Uterus (tissue), 3 donors: ENCODE measurements at regions not wholly inside any gene's neighbourhood (a gene's known extent, or its start where the extent isn't known, plus 50 kb on each side); places are given as distances from the start of the nearest gene placed in this dataset.
A peak's percentile ranks its signal among the peaks of the same experiment; 100 is the strongest.

Experiments used
- DNase-seq, 2 donors: peaks; one replicate each; pipeline ENCODE4 v3.0.0-alpha.2; 2019 to 2020
- H3K27ac ChIP-seq, 2 donors: fragments of 200-600 bp; sonication (generic); 1 replicate in 1 of 2; 2 replicates in 1 of 2; pipeline ENCODE4 v1.5.1; 2016 to 2018
- H3K27me3 ChIP-seq, 2 donors: fragments of 200-600 bp; sonication (generic); one replicate each; pipeline ENCODE4 v1.5.1; 2018 to 2019; ENCODE audit warnings: control low read depth in 1 of 2
- H3K36me3 ChIP-seq, 2 donors: fragments of 200-600 bp; sonication (generic); one replicate each; pipeline ENCODE4 v1.5.1; 2019; ENCODE audit warnings: control low read depth in 1 of 2
- H3K4me1 ChIP-seq, 2 donors: fragments of 200-600 bp; sonication (generic); one replicate each; pipeline ENCODE4 v1.5.1; 2018 to 2019; ENCODE audit warnings: control low read depth in 1 of 2
- H3K4me3 ChIP-seq, 2 donors: fragments of 200-600 bp; sonication (generic); 1 replicate in 1 of 2; 2 replicates in 1 of 2; pipeline ENCODE4 v1.5.1; 2018 to 2019; ENCODE audit warnings: mild to moderate bottlenecking in 1 of 2
- H3K9me3 ChIP-seq, 2 donors: fragments of 200-600 bp; sonication (generic); one replicate each; pipeline ENCODE4 v1.5.1; 2019; ENCODE audit warnings: control low read depth in 1 of 2
- CTCF ChIP-seq, 4 experiments: fragments of 200-600 bp in 2 of 4; fragments of 450-650 bp in 2 of 4; sonication (generic) in 2 of 4; IDR thresholded peaks; one replicate each; pipeline ENCODE4 v1.5.1; 2016 to 2019; ENCODE audit warnings: antibody characterized with exemption in 4 of 4, mild to moderate bottlenecking in 2 of 4, moderate library complexity in 1 of 4
- POLR2A ChIP-seq, 2 donors: fragments of 450-650 bp; IDR thresholded peaks; one replicate each; pipeline ENCODE4 v1.6.1; 2016; ENCODE audit warnings: antibody characterized with exemption in 2 of 2, mild to moderate bottlenecking in 1 of 2, moderate library complexity in 1 of 2
- intact Hi-C: fragments of 100-400 bp; cut with DNase I; formaldehyde crosslinking; loops from one replicate; pipeline ENCODE4 v1.15.1; 2023; ENCODE audit warnings: low total_unique reads
- donor health status: DM: yes; HTN: yes; CAD: no.

- Histone ChIP-seq H3K9me3 (no peaks in the 10 kb centered on the region), H3K27me3 (no peaks in the 10 kb centered on the region), H3K4me1 (no peaks in the 10 kb centered on the region), H3K27ac (no peak overlapping the region), H3K4me3 (no peak overlapping the region), H3K36me3 (no peaks in the 10 kb centered on the region)
- TF ChIP-seq CTCF (IDR thresholded peaks at IDR 0.05): no peak
- TF ChIP-seq POLR2A (IDR thresholded peaks at IDR 0.05): no peak
- peak in 1 of 2 donors; percentile 42 for DNase-seq
- intact Hi-C loops: no loop called here
These were observed 134.8 kb downstream of the SETD4 start for GRCh38 chr21:35925497-35925896.

GRCh38 chr21:35924714-35925301 lies 135.5 kb downstream of the SETD4 start:
- no peaks in the 10 kb centered on the region for H3K9me3 ChIP-seq
- H3K4me3 ChIP-seq: no peak overlapping the region
- H3K27ac ChIP-seq: no peak overlapping the region
- TF ChIP-seq CTCF (IDR thresholded peaks at IDR 0.05): no peak
- TF ChIP-seq POLR2A (IDR thresholded peaks at IDR 0.05): no peak
- intact Hi-C loops: no loop called here
- DNase-seq: no peak
- H3K36me3 ChIP-seq: no peaks in the 10 kb centered on the region
- H3K27me3 ChIP-seq: no peaks in the 10 kb centered on the region
- no peaks in the 10 kb centered on the region for H3K4me1 ChIP-seq

- H3K4me3 ChIP-seq: no peak overlapping the region
- intact Hi-C loops: no loop called here
- H3K4me1 ChIP-seq: no peaks in the 10 kb centered on the region
- H3K27ac ChIP-seq: no peak overlapping the region
- DNase-seq: no peak
- H3K9me3 ChIP-seq: no peaks in the 10 kb centered on the region
- no peaks in the 10 kb centered on the region for H3K36me3 ChIP-seq
- TF ChIP-seq CTCF (IDR thresholded peaks at IDR 0.05) (no peak), POLR2A (IDR thresholded peaks at IDR 0.05) (no peak)
- no peaks in the 10 kb centered on the region for H3K27me3 ChIP-seq
These were observed 136.4 kb downstream of the SETD4 start for GRCh38 chr21:35923971-35924370.

- intact Hi-C loops: no loop called here
- Histone ChIP-seq H3K9me3 (no peaks in the 10 kb centered on the region), H3K27ac (no peak overlapping the region), H3K4me3 (no peak overlapping the region), H3K36me3 (no peaks in the 10 kb centered on the region), H3K4me1 (no peaks in the 10 kb centered on the region), H3K27me3 (no peaks in the 10 kb centered on the region)
- DNase-seq: no peak
- no peak for TF ChIP-seq POLR2A (IDR thresholded peaks at IDR 0.05)
- TF ChIP-seq CTCF (IDR thresholded peaks at IDR 0.05): no peak
These were observed 137.7 kb downstream of the SETD4 start for GRCh38 chr21:35922618-35923017.

- no peak overlapping the region for H3K4me3 ChIP-seq
- DNase-seq: no peak
- H3K36me3 ChIP-seq: no peaks in the 10 kb centered on the region
- no peak for TF ChIP-seq POLR2A (IDR thresholded peaks at IDR 0.05)
- no peak for TF ChIP-seq CTCF (IDR thresholded peaks at IDR 0.05)
- H3K27ac ChIP-seq: no peak overlapping the region
- no peaks in the 10 kb centered on the region for H3K9me3 ChIP-seq
- no peaks in the 10 kb centered on the region for H3K27me3 ChIP-seq
- H3K4me1 ChIP-seq: no peaks in the 10 kb centered on the region
- intact Hi-C loops: no loop called here
These were observed 138.9 kb downstream of the SETD4 start for GRCh38 chr21:35921471-35921870.
